GM12872 (cell line): ENCODE measurements at regions not wholly inside any gene's neighbourhood (a gene's known extent, or its start where the extent isn't known, plus 50 kb on each side); places are given as distances from the start of the nearest gene placed in this dataset.

Experiments
- TF ChIP-seq, protein P1 (sequence below): IDR thresholded peaks from 3 replicates; pipeline ENCODE4 v1.5.1; 2011; ENCODE audit warnings: low read depth, mild to moderate bottlenecking, low read length, moderate library complexity; ENCODE audit not compliant: insufficient read depth

- TF ChIP-seq, protein P1, sequence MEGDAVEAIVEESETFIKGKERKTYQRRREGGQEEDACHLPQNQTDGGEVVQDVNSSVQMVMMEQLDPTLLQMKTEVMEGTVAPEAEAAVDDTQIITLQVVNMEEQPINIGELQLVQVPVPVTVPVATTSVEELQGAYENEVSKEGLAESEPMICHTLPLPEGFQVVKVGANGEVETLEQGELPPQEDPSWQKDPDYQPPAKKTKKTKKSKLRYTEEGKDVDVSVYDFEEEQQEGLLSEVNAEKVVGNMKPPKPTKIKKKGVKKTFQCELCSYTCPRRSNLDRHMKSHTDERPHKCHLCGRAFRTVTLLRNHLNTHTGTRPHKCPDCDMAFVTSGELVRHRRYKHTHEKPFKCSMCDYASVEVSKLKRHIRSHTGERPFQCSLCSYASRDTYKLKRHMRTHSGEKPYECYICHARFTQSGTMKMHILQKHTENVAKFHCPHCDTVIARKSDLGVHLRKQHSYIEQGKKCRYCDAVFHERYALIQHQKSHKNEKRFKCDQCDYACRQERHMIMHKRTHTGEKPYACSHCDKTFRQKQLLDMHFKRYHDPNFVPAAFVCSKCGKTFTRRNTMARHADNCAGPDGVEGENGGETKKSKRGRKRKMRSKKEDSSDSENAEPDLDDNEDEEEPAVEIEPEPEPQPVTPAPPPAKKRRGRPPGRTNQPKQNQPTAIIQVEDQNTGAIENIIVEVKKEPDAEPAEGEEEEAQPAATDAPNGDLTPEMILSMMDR: 0 out of 3 replicates have a peak, but pooled peaks have one; percentile 17
Measured at GRCh38 chr13:102940143-102940542, 94.3 kb downstream of the ERCC5 start.

DNA sequence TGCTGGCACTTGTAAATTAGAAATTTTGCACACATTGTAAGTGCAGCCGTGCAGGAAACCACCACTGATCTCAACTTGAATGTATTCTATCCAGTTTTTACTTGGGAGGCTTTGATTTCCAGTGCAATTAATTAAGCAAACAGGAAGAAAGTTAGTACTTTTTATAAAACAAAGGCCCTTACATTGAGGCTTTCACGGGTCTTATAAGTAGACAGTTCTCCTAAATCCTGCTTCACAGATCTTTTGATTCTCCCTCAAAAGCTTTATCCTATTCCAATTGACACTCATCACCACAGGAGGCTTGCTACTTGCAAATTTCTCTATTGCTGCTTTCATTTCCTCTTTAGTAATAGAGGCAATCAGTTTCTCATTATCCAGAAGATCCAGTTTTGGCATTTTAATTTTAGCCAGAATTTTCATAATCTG, 90.1 kb downstream of the ERCC5 start:
- TF ChIP-seq, protein P1: no peak

GRCh38 chr13:102933523-102933922, 87.7 kb downstream of the ERCC5 start:
- TF ChIP-seq, protein P1: peak; percentile 8; the same call in 1 of the 3 replicates

- TF ChIP-seq, protein P1: no peak
Measured at GRCh38 chr13:102933122-102933521, 87.3 kb downstream of the ERCC5 start.

GRCh38 chr13:102932331-102932730, 86.5 kb downstream of the ERCC5 start:
- TF ChIP-seq, protein P1: no peak

GRCh38 chr13:102930566-102930965, 84.7 kb downstream of the ERCC5 start:
- TF ChIP-seq, protein P1: no peak

DNA sequence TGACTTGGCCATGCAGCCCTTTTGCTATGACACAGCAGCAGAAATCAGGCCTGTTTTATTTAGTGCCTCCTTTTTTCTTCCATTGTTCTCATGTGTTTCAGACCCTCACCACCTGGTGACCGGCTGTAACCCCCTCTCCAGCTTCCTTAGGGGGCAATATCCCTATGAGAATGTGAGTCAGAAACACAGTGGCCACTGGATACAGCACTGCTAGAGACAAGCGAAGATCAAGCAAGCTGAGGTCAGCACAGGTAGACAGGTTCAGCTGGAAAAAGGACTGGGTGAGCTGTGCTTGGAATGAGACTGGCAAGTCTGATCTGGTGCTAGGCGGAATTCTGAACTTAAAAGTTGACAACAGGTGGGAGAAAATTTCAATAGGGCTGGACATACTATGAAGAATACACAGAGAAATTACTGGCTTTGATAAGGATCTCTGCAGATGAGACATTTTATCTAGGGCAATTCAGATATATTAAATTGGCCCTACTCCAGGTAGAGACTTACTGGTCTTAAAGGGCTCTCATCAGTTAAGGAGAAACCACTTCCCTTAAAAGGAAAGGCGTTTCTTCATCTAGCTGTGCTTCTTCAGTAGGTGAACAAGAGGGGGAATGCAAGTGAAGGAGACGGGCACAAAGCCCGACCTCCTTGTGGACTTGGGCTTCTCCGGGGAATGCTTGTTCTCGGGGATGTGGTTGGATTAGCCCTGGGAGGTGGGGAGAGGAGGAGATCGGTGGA, 83.3 kb downstream of the ERCC5 start:
- TF ChIP-seq, protein P1: no peak
